Mesendoderm (in vitro differentiated cells): ENCODE measurements at regions not wholly inside any gene's neighbourhood (a gene's known extent, or its start where the extent isn't known, plus 50 kb on each side); places are given as distances from the start of the nearest gene placed in this dataset.

ENCODE experiments used
- DNase-seq: peaks from one replicate; pipeline ENCODE4 v3.0.0; 2013
- H2AK5ac ChIP-seq: 2 replicates; pipeline ENCODE4 v1.6.1; 2013; ENCODE audit warnings: low read length, inconsistent platforms
- H2BK120ac ChIP-seq: 2 replicates; pipeline ENCODE4 v1.6.1; 2013; ENCODE audit warnings: low read depth, mild to moderate bottlenecking, low read length, moderate library complexity, mixed read lengths
- H2BK15ac ChIP-seq: replicated peaks from 2 replicates; pipeline ENCODE4 v1.6.1; 2013; ENCODE audit warnings: low read depth, mild to moderate bottlenecking, moderate library complexity
- H2BK5ac ChIP-seq: 2 replicates; pipeline ENCODE4 v1.6.1; 2013; ENCODE audit warnings: low read length, inconsistent platforms
- H3K18ac ChIP-seq: 2 replicates; pipeline ENCODE4 v1.6.1; 2013; ENCODE audit warnings: mild to moderate bottlenecking, low read length, mixed read lengths
- H3K23ac ChIP-seq: one replicate; pipeline ENCODE4 v1.6.1; 2013; ENCODE audit warnings: low read length
- H3K27ac ChIP-seq: 2 replicates; pipeline ENCODE4 v1.5.1; 2013; ENCODE audit warnings: low read depth, mild to moderate bottlenecking, inconsistent platforms, low read length, moderate library complexity
- H3K27me3 ChIP-seq: 2 replicates; pipeline ENCODE4 v1.6.1; 2013; ENCODE audit warnings: low read length, control low read depth, mild to moderate bottlenecking, inconsistent platforms; ENCODE audit not compliant: insufficient read depth, poor library complexity
- H3K36me3 ChIP-seq: 2 replicates; pipeline ENCODE4 v1.6.1; 2013; ENCODE audit warnings: low read length, inconsistent platforms; ENCODE audit not compliant: control insufficient read depth, insufficient read depth
- H3K4ac ChIP-seq: one replicate; pipeline ENCODE4 v1.6.1; 2013; ENCODE audit warnings: low read depth, mild to moderate bottlenecking, low read length, moderate library complexity
- H3K4me1 ChIP-seq: 2 replicates; pipeline ENCODE4 v1.6.1; 2013; ENCODE audit warnings: low read depth, low read length, inconsistent platforms; ENCODE audit not compliant: control insufficient read depth
- H3K4me2 ChIP-seq: 2 replicates; pipeline ENCODE4 v1.6.1; 2013; ENCODE audit warnings: low read length
- H3K4me3 ChIP-seq: 2 replicates; pipeline ENCODE4 v1.5.1; 2013; ENCODE audit warnings: mild to moderate bottlenecking, low read length
- H3K56ac ChIP-seq: one replicate; pipeline ENCODE4 v1.6.1; 2013; ENCODE audit warnings: low read length
- H3K79me1 ChIP-seq: 2 replicates; pipeline ENCODE4 v1.6.1; 2013; ENCODE audit warnings: low read length, inconsistent platforms
- H3K79me2 ChIP-seq: 2 replicates; pipeline ENCODE4 v1.6.1; 2013; ENCODE audit warnings: mild to moderate bottlenecking, low read length; ENCODE audit not compliant: control insufficient read depth, insufficient read depth
- H3K9ac ChIP-seq: 2 replicates; pipeline ENCODE4 v1.6.1; 2013; ENCODE audit warnings: low read length, inconsistent platforms
- H4K5ac ChIP-seq: one replicate; pipeline ENCODE4 v1.6.1; 2013; ENCODE audit warnings: low read length
- H4K8ac ChIP-seq: one replicate; pipeline ENCODE4 v1.6.1; 2013; ENCODE audit warnings: low read depth, mild to moderate bottlenecking, control low read depth, low read length, moderate library complexity
- WGBS: extraction: QIAGEN DNeasy Blood & Tissue Kit; methylation state at CpG from one replicate; pipeline ENCODE4 v1.1.7; 2013; ENCODE audit warnings: low lambda C conversion rate, missing lambda C conversion rate; ENCODE audit not compliant: insufficient coverage; ENCODE audit errors: extremely low coverage; 5-methylcytosine and 5-hydroxymethylcytosine counted together

- no peak overlapping the region for H3K23ac ChIP-seq
- H3K27ac ChIP-seq: no peak overlapping the region
- no peak overlapping the region for H3K9ac ChIP-seq
- no CpG with 5 or more reads among the region's 3 CpGs for WGBS
- DNase-seq: peak; percentile 10
- no peaks in the 10 kb centered on the region for H3K27me3 ChIP-seq
- no peak overlapping the region for H2BK15ac ChIP-seq
- H3K18ac ChIP-seq: no peak overlapping the region
- no peak overlapping the region for H3K56ac ChIP-seq
- H4K8ac ChIP-seq: no peak overlapping the region
- H3K79me2 ChIP-seq: no peaks in the 10 kb centered on the region
- H2AK5ac ChIP-seq: no peak overlapping the region
- H2BK120ac ChIP-seq: no peak overlapping the region
- no peak overlapping the region for H4K5ac ChIP-seq
- H3K79me1 ChIP-seq: no peaks in the 10 kb centered on the region
- H3K4me3 ChIP-seq: no peak overlapping the region
- H3K4me1 ChIP-seq: no peaks in the 10 kb centered on the region
- no peaks in the 10 kb centered on the region for H3K36me3 ChIP-seq
- H2BK5ac ChIP-seq: no peak overlapping the region
- no peak overlapping the region for H3K4me2 ChIP-seq
- H3K4ac ChIP-seq: no peak overlapping the region
Measured at GRCh38 chr5:128876569-128877382, 88.5 kb upstream of the SLC27A6 start.

GRCh38 chr5:128877476-128877875 is 87.8 kb upstream of the SLC27A6 start:
- no peak overlapping the region for H3K27ac ChIP-seq
- H3K79me1 ChIP-seq: no peaks in the 10 kb centered on the region
- H4K8ac ChIP-seq: no peak overlapping the region
- no peak overlapping the region for H2AK5ac ChIP-seq
- no peak overlapping the region for H3K23ac ChIP-seq
- H3K79me2 ChIP-seq: no peaks in the 10 kb centered on the region
- no peak overlapping the region for H3K9ac ChIP-seq
- no peak overlapping the region for H3K4me2 ChIP-seq
- no peaks in the 10 kb centered on the region for H3K36me3 ChIP-seq
- H3K4me3 ChIP-seq: no peak overlapping the region
- H3K56ac ChIP-seq: no peak overlapping the region
- no peak overlapping the region for H3K18ac ChIP-seq
- no peak overlapping the region for H2BK5ac ChIP-seq
- no peak overlapping the region for H4K5ac ChIP-seq
- H3K4me1 ChIP-seq: no peaks in the 10 kb centered on the region
- no peak for DNase-seq
- no peak overlapping the region for H2BK120ac ChIP-seq
- H3K4ac ChIP-seq: no peak overlapping the region
- WGBS: no CpG with 5 or more reads among the region's 4 CpGs
- H2BK15ac ChIP-seq: no peak overlapping the region
- H3K27me3 ChIP-seq: no peaks in the 10 kb centered on the region

GRCh38 chr5:128881502-128882018 is 83.7 kb upstream of the SLC27A6 start:
- H3K4me1 ChIP-seq: no peaks in the 10 kb centered on the region
- no peak overlapping the region for H3K27ac ChIP-seq
- no peak overlapping the region for H3K4me3 ChIP-seq
- no peak overlapping the region for H4K5ac ChIP-seq
- no peak for DNase-seq
- no CpG with 5 or more reads among the region's 4 CpGs for WGBS
- no peaks in the 10 kb centered on the region for H3K27me3 ChIP-seq
- H3K23ac ChIP-seq: no peak overlapping the region
- H3K4ac ChIP-seq: no peak overlapping the region
- no peak overlapping the region for H2BK15ac ChIP-seq
- H3K9ac ChIP-seq: no peak overlapping the region
- no peaks in the 10 kb centered on the region for H3K36me3 ChIP-seq
- no peaks in the 10 kb centered on the region for H3K79me2 ChIP-seq
- H3K4me2 ChIP-seq: no peak overlapping the region
- no peak overlapping the region for H3K18ac ChIP-seq
- no peaks in the 10 kb centered on the region for H3K79me1 ChIP-seq
- no peak overlapping the region for H2AK5ac ChIP-seq
- H3K56ac ChIP-seq: no peak overlapping the region
- H2BK120ac ChIP-seq: no peak overlapping the region
- H2BK5ac ChIP-seq: no peak overlapping the region
- no peak overlapping the region for H4K8ac ChIP-seq

- Histone ChIP-seq H3K36me3 (no peaks in the 10 kb centered on the region), H2BK5ac (no peak overlapping the region), H3K79me1 (no peaks in the 10 kb centered on the region)
Measured at GRCh38 chr5:128885649-128886255, 79.5 kb upstream of the SLC27A6 start.

GRCh38 chr5:128895122-128895521 is 70.2 kb upstream of the SLC27A6 start:
- no peak overlapping the region for H3K9ac ChIP-seq
- H3K79me1 ChIP-seq: no peaks in the 10 kb centered on the region
- H3K36me3 ChIP-seq: no peaks in the 10 kb centered on the region
- H4K5ac ChIP-seq: no peak overlapping the region
- no peak overlapping the region for H2AK5ac ChIP-seq
- no peak overlapping the region for H3K4ac ChIP-seq
- no peak overlapping the region for H3K18ac ChIP-seq
- H3K79me2 ChIP-seq: no peaks in the 10 kb centered on the region
- no peak for DNase-seq
- H3K56ac ChIP-seq: no peak overlapping the region
- H3K4me2 ChIP-seq: no peak overlapping the region
- no peaks in the 10 kb centered on the region for H3K27me3 ChIP-seq
- no peak overlapping the region for H3K4me3 ChIP-seq
- H2BK5ac ChIP-seq: no peak overlapping the region
- H2BK120ac ChIP-seq: no peak overlapping the region
- H3K23ac ChIP-seq: no peak overlapping the region
- H3K27ac ChIP-seq: no peak overlapping the region
- no peak overlapping the region for H4K8ac ChIP-seq
- no peak overlapping the region for H2BK15ac ChIP-seq
- H3K4me1 ChIP-seq: no peaks in the 10 kb centered on the region

More at GRCh38 chr5:128885649-128886255, 79.5 kb upstream of the SLC27A6 start:
- Histone ChIP-seq H3K18ac (no peak overlapping the region), H3K4me3 (no peak overlapping the region), H3K4me2 (no peak overlapping the region), H3K56ac (no peak overlapping the region), H2AK5ac (no peak overlapping the region), H3K79me2 (no peaks in the 10 kb centered on the region), H3K27me3 (no peaks in the 10 kb centered on the region), H3K23ac (no peak overlapping the region), H3K4me1 (no peaks in the 10 kb centered on the region), H4K8ac (peak overlapping the region; percentile 65), H3K9ac (no peak overlapping the region), H3K4ac (no peak overlapping the region), H2BK120ac (peak overlapping the region; percentile 54), H4K5ac (no peak overlapping the region), H3K27ac (no peak overlapping the region), H2BK15ac (no peak overlapping the region)
- DNase-seq: peak; percentile 85
